ENCODE measurements at regions not wholly inside any gene's neighbourhood (a gene's known extent, or its start where the extent isn't known, plus 50 kb on each side); places are given as distances from the start of the nearest gene placed in this dataset.
"Not testable (repeated sequence)": the region's sequence is repeated elsewhere in the genome, so short reads cannot be mapped to it uniquely, and the experiment has no call there.

DNA sequence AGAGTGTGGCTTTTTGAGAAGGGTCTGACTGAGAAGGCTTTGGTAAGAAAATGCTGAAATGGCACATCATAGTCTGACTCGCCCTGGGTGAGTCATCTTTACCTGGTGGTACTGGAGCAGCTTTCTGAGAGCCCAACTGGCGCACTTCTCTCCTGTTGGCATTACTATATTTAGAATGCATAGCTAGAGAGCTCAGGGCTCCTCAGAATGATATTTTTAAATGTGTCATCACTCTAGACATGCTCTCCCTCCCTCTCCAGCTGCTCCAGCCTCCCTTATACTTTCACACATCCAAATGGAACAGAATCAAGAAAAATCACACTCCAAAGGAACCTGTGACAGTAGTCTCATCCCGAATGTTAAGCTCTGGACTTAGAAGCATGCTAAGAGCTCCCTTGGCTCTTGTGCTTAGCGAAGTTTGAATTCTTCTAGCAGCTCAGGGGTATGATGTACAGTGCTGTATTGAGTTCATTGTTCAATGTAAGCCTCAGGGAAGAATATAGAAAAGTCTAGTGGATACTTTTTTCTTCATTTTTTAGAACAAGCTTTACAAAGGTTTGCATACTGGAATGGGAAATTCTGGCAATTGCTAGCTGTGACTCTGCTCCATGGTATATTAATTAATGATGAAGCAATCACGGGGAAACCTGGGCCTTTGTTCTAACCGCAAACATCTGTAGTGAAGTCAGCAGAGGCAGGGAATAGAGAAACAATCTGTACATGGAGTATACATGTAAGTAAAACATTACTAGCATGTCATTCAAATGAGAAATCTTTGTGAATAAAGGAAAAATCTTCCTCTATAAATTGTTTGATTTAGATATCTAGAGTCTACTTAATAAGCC lies 751.2 kb upstream of the NRXN1 start:
- no peak overlapping the region for H2AFZ ChIP-seq
- peak; percentile 17 for DNase-seq (ENCODE audit: low spot score)
- TF ChIP-seq, protein P1, sequence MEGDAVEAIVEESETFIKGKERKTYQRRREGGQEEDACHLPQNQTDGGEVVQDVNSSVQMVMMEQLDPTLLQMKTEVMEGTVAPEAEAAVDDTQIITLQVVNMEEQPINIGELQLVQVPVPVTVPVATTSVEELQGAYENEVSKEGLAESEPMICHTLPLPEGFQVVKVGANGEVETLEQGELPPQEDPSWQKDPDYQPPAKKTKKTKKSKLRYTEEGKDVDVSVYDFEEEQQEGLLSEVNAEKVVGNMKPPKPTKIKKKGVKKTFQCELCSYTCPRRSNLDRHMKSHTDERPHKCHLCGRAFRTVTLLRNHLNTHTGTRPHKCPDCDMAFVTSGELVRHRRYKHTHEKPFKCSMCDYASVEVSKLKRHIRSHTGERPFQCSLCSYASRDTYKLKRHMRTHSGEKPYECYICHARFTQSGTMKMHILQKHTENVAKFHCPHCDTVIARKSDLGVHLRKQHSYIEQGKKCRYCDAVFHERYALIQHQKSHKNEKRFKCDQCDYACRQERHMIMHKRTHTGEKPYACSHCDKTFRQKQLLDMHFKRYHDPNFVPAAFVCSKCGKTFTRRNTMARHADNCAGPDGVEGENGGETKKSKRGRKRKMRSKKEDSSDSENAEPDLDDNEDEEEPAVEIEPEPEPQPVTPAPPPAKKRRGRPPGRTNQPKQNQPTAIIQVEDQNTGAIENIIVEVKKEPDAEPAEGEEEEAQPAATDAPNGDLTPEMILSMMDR (IDR thresholded peaks at IDR 0.05; ENCODE audit: poor library complexity): no peak
- no peak for TF ChIP-seq EZH2 (IDR thresholded peaks at IDR 0.05; ENCODE audit: borderline replicate concordance)
- TF ChIP-seq EZH2phosphoT487 (IDR thresholded peaks at IDR 0.05; ENCODE audit: low read depth, severe bottlenecking, unreplicated experiment): no peak
- no peaks in the 10 kb centered on the region for H3K27me3 ChIP-seq
- H3K4me3 ChIP-seq: no peak overlapping the region
- H3K4me2 ChIP-seq: no peak overlapping the region
- H4K20me1 ChIP-seq (ENCODE audit: insufficient read depth, poor library complexity, severe bottlenecking): no peaks in the 10 kb centered on the region
- H3K27ac ChIP-seq: no peak overlapping the region
- no peaks in the 10 kb centered on the region for H3K4me1 ChIP-seq (ENCODE audit: insufficient read depth)
- no peaks in the 10 kb centered on the region for H3K9me2 ChIP-seq (replicated peaks; ENCODE audit: insufficient read depth)
- 78% methylated on average over 6 of the region's 6 CpGs for WGBS (ENCODE audit: low lambda C conversion rate, missing lambda C conversion rate)
- H3K36me3 ChIP-seq (replicated peaks; ENCODE audit: insufficient read depth, low read depth): no peaks in the 10 kb centered on the region
- no peaks in the 10 kb centered on the region for H3K9me3 ChIP-seq (ENCODE audit: low read depth)
- H3K79me2 ChIP-seq: no peaks in the 10 kb centered on the region

- H3K4me2 ChIP-seq: no peak overlapping the region
Observed at GRCh38 chr2:51781691-51782090, 749.8 kb upstream of the NRXN1 start.

DNA sequence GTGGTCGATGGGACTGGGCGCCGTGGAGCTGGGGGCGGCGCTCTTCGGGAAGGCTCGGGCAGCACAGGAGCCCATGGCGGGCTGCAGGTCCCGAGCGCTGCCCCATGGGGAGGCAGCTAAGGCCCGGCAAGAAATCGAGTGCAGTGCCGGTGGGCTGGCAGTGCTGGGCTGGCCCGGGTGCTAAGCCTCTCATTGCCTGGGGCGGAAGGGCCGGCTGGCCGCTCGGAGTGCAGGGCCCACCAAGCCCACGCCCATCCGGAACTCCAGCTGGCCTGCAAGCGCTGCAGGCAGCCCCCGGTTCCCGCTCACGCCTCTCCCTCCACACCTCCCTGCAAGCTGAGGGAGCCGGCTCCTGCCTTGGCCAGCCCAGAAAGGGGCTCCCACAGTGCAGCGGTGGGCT lies 748.4 kb upstream of the NRXN1 start:
- Histone ChIP-seq H3K9me2 (replicated peaks; ENCODE audit: insufficient read depth) (no peaks in the 10 kb centered on the region), H2AFZ (no peak overlapping the region), H3K27me3 (no peaks in the 10 kb centered on the region), H3K36me3 (replicated peaks; ENCODE audit: insufficient read depth, low read depth) (no peaks in the 10 kb centered on the region), H3K9me3 (ENCODE audit: low read depth) (no peaks in the 10 kb centered on the region), H3K4me2 (no peak overlapping the region), H3K4me1 (ENCODE audit: insufficient read depth) (no peaks in the 10 kb centered on the region), H3K27ac (no peak overlapping the region), H3K79me2 (no peaks in the 10 kb centered on the region), H3K4me3 (no peak overlapping the region), H4K20me1 (ENCODE audit: insufficient read depth, poor library complexity, severe bottlenecking) (no peaks in the 10 kb centered on the region)
- 100% methylated on average over 18 of the region's 26 CpGs for WGBS (ENCODE audit: low lambda C conversion rate, missing lambda C conversion rate)
- no peak for DNase-seq (ENCODE audit: low spot score)
- no peak for TF ChIP-seq EZH2 (IDR thresholded peaks at IDR 0.05; ENCODE audit: borderline replicate concordance)
- no peak for TF ChIP-seq EZH2phosphoT487 (IDR thresholded peaks at IDR 0.05; ENCODE audit: low read depth, severe bottlenecking, unreplicated experiment)
- TF ChIP-seq, protein P1 (IDR thresholded peaks at IDR 0.05; ENCODE audit: poor library complexity): no peak

More at GRCh38 chr2:51781691-51782090, 749.8 kb upstream of the NRXN1 start:
- H3K4me1 ChIP-seq (ENCODE audit: insufficient read depth): no peaks in the 10 kb centered on the region
- TF ChIP-seq, protein P1 (IDR thresholded peaks at IDR 0.05; ENCODE audit: poor library complexity): no peak
- TF ChIP-seq EZH2phosphoT487 (IDR thresholded peaks at IDR 0.05; ENCODE audit: low read depth, severe bottlenecking, unreplicated experiment): no peak
- H3K27ac ChIP-seq: no peak overlapping the region
- no peaks in the 10 kb centered on the region for H3K79me2 ChIP-seq
- no peak for DNase-seq (ENCODE audit: low spot score)
- H4K20me1 ChIP-seq (ENCODE audit: insufficient read depth, poor library complexity, severe bottlenecking): no peaks in the 10 kb centered on the region
- no peak overlapping the region for H3K4me3 ChIP-seq
- no peak overlapping the region for H2AFZ ChIP-seq
- no peaks in the 10 kb centered on the region for H3K9me3 ChIP-seq (ENCODE audit: low read depth)
- no peaks in the 10 kb centered on the region for H3K9me2 ChIP-seq (replicated peaks; ENCODE audit: insufficient read depth)
- 93% methylated on average over 4 of the region's 4 CpGs for WGBS (ENCODE audit: low lambda C conversion rate, missing lambda C conversion rate)
- no peaks in the 10 kb centered on the region for H3K36me3 ChIP-seq (replicated peaks; ENCODE audit: insufficient read depth, low read depth)
- H3K27me3 ChIP-seq: no peaks in the 10 kb centered on the region

DNA sequence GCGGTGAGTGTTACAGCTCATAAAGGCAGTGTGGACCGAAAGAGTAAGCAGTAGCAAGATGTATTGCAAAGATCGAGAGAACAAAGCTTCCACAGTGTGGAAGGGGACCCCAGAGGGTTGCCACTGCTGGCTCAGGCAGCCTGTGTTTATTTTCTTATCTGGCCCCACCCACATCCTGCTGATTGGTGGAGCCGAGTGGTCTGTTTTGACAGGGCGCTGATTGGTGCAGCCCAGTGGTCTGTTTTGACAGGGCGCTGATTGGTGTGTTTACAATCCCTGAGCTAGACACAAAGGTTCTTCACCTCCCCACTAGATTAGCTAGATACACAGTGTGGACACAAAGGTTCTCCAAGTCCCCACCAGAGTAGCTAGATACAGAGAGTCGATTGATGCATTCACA lies 747.8 kb upstream of the NRXN1 start:
- not testable (repeated sequence) for H3K4me1 ChIP-seq (ENCODE audit: insufficient read depth); H4K20me1 ChIP-seq (ENCODE audit: insufficient read depth, poor library complexity, severe bottlenecking); H3K36me3 ChIP-seq (replicated peaks; ENCODE audit: insufficient read depth, low read depth); H3K27ac ChIP-seq; H3K4me2 ChIP-seq; H3K9me3 ChIP-seq (ENCODE audit: low read depth); H3K4me3 ChIP-seq; H3K9me2 ChIP-seq (replicated peaks; ENCODE audit: insufficient read depth); H2AFZ ChIP-seq; DNase-seq (ENCODE audit: low spot score); H3K27me3 ChIP-seq; H3K79me2 ChIP-seq
- 98% methylated on average over 7 of the region's 7 CpGs for WGBS (ENCODE audit: low lambda C conversion rate, missing lambda C conversion rate)
